HG02588 (cell line): ENCODE measurements at regions not wholly inside any gene's neighbourhood (a gene's known extent, or its start where the extent isn't known, plus 50 kb on each side); places are given as distances from the start of the nearest gene placed in this dataset.

Experiments
- ATAC-seq: cut with Tn5 transposase; IDR thresholded peaks from one replicate; pipeline ENCODE4 v1.9.1; 2021; ENCODE audit warnings: mild to moderate bottlenecking, moderate library complexity; ENCODE audit not compliant: unreplicated experiment

DNA sequence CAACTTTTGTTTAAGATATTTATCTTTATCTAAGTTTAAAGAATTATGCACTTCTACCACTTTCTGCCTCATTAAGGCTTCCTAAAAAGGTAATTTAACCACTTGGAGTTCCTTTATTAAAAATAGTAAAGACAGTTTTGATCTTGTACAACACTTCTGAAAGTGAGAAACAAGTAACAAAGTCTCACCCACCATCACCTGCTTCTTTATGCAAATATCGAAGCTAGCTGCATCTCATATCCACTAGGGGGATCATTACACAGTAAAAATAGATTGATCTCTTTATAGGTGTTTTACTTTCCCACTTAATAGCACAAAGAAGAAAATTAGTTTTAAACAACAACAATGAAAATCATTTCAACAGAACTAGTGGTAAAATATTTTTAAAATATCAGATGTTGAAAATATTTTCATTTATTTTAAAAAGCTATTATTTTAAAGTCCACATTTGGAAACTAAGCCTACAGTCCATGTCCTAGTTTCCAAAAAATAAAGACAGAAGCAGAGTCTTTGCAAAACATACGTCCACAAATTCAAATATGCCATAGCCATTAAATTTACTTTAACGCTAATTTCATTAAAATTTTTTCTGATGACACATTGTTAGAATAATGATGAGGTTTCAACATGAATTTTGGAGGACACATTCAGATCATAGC is 160.0 kb upstream of the SOX5 start:
- peak; percentile 95 for ATAC-seq

GRCh38 chr12:24102676-24103075 is 153.2 kb upstream of the SOX5 start:
- ATAC-seq = no peak

DNA sequence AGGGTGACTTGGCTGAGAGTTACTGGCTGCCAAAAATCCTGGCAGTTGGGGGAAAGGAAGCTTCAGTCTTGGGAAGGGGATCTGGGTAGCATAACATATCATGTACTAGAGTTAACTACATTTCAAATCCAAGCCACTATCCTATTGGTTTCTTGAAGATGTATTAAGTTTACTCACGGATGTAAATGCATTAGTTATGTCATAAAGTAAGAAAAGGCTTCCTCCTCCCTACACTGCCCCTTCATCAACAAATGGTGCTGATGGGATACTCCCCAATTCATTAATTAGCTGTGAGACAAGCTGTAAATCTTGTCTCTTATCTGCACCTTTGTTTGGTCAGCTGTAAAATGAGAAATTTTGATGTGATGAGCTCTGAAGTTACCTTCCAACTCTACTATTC is 150.1 kb upstream of the SOX5 start:
- no peak for ATAC-seq

GRCh38 chr12:24095245-24095644 is 145.8 kb upstream of the SOX5 start:
- ATAC-seq = no peak

GRCh38 chr12:24089510-24089890 is 140.0 kb upstream of the SOX5 start:
- no peak for ATAC-seq

GRCh38 chr12:24088751-24089509 is 139.5 kb upstream of the SOX5 start:
- no peak for ATAC-seq

DNA sequence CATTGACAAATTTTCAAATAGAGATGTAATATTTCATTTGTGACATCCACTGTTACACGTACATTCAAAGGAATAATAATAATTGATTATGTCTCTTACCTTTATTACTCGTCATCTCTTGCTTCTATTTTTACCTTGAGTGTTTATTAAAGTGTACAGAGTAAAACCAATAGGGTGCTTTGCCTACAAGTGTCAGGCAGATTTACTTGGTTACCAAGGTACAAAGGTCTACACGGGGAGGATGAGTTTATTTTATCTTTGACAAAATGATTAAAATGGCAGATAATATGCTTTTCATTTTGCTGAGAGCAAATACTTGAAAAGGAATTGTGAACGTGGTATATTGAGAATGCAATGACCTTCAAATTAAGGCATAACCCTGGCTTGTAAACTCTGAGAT is 137.8 kb upstream of the SOX5 start:
- no peak for ATAC-seq

- no peak for ATAC-seq
Measured at GRCh38 chr12:24084800-24085199, 135.3 kb upstream of the SOX5 start.

DNA sequence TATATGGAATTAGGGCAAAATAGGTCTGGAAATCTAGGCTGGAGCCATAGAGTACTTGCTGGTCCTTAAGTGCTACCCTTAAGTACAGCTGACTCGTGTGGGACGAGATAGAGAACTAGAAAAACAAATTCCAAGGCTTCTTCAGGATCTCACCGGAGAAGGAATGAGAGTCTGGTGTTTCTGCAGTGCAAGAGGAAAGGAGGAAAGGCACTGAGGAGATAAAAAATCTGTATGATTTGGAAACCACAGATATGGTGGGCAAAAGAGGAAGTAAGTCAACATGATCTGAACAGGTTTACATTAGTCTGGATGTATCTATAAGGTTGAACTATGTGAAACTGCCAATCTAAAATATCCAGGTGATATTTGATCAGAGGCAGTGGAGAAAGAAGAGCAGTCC is 134.4 kb upstream of the SOX5 start:
- ATAC-seq = no peak

GRCh38 chr12:24081606-24082005 is 132.1 kb upstream of the SOX5 start:
- no peak for ATAC-seq

GRCh38 chr12:24081092-24081529 is 131.6 kb upstream of the SOX5 start:
- no peak for ATAC-seq

DNA sequence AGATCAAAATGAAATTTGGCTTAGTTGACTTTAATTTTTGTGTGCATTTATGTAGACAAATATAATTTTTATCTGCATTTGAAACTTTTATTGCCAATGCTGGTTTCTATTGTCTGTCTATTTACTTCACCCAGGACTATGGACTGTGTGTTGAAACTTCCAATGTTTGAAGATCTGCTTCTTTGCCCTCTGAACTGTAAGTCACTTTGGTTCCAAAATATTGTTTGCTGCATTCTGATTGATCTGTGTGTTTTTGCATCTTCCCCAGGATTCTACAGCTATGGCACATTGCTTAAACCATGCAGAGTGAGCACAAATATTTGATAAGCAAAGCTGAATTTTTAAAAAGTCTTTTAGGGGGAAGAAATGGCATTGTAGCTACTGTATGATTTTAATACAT is 131.0 kb upstream of the SOX5 start:
- no peak for ATAC-seq

DNA sequence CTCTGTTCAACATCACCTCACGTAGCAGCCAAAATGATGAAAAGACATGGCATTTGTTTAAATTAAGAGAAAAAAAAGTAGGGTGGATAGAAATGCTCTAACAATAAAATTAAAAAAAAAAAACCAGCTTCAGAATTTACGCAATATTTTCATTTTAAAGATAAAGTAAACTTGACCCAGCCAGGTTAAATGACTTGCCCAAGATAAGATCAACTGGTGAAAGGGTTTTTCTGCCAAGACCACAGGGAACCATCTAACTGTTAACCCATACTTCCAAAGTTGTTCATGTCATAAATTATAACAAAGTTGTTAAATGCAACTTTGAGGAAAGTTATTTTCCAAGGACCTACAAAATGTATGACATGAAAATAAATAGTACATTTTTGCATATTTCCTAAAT is 129.6 kb upstream of the SOX5 start:
- no peak for ATAC-seq

DNA sequence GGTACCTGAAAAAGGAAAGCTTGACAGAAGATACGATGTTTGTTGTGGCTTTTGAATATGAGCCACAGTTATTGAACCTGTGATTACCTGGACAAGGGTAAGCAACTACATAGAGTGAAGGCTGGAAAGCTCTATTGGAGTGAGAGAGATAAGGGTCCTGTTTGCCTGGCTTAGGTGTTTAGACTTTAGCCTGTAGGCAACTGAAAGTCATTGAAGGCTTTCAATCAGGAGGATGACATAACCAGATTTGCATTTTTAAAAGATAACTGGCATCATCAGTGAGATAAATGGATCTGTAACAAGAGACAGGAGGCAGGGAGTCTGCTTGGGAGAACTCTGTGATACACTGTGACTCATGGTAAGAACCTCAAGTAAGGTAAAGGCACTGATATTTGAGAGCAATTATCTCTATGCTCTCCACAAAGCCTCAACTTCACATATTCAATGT is 128.9 kb upstream of the SOX5 start:
- ATAC-seq = no peak

- no peak for ATAC-seq
Measured at GRCh38 chr12:24077161-24077560, 127.7 kb upstream of the SOX5 start.

GRCh38 chr12:24075650-24076049 is 126.2 kb upstream of the SOX5 start:
- ATAC-seq = no peak

- ATAC-seq = no peak
Measured at GRCh38 chr12:24073170-24073810, 123.8 kb upstream of the SOX5 start.

GRCh38 chr12:24072302-24072701 is 122.8 kb upstream of the SOX5 start:
- no peak for ATAC-seq

DNA sequence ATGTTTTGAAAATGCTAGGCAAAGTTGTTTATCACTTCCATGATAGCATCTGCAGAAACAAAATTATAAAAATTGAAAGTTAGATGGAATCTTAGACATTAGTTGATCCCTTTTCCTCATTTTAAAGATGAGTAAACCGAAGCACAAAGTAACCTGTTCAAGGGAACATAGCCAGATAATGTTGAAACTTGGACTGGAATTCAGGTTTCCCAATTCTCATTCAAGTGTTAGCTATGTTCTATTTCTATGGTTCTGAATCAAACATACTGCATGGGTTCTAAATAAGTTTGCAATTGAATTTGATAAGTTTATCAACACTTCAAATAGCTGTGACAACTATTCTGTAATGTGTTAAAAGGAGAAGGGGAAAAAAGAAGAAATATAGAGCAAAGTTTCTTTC is 122.4 kb upstream of the SOX5 start:
- no peak for ATAC-seq

DNA sequence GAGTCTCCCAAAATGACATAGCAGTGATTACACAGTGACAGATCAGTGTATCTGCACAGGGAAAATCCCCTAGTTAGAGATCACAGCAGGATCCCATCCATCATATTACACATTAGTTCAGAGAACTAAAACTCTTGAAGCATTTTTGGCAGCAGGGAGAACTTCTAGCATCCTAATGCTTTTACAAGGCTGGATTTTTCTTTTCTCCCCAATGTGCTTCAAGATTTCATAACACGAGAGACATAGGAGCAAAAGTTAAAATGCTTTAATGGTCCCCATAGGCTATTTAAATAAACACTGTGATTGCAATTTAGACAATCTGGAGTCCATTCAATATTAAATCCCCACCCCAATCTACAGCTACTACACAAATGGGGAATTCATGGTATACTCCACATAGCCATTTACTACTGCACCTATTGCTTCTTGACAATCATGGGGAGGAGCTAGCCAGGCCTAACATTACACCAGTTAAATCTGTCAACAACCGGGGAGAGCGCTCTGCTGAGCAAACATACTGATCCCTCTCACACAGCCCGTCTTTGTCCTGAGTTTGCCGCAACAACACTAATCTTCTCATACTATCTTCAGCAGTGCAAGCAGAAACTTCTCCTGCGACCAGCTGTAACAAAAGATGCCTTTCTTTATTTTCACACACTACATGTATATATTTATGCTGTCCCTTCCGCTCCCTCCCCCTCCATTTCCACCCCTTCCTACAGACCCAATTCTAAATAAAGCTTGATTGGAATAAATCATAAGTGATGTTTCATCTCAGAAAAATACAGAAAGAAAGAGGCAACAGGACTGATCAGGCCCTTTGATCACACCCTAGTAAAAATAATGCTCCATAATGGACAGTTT is 120.3 kb upstream of the SOX5 start:
- ATAC-seq = no peak

DNA sequence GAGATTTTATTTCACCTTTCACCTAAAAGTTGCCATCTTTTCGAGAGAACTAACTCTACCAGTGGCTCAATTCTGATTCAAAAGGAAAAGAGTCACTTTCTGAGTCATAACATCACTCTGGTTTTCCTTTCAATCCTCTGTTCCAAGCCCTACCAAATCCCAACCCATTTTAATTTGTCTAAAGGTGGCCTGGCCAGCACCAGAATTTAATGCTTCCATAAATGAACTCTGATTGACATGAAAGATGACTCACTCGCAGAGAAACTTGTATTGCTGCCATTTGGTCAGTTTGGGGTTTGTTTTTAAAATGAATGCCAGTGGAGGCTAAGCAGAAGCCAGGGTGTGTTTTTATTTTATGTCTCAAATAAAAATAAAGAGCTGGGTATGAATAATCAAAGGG is 117.4 kb upstream of the SOX5 start:
- no peak for ATAC-seq
